Breast epithelium (tissue), 3 donors: ENCODE measurements at regions not wholly inside any gene's neighbourhood (a gene's known extent, or its start where the extent isn't known, plus 50 kb on each side); places are given as distances from the start of the nearest gene placed in this dataset.
"Not testable (repeated sequence)": the region's sequence is repeated elsewhere in the genome, so short reads cannot be mapped to it uniquely, and the experiment has no call there.

Experiments used
- POLR2A ChIP-seq: fragments of 450-650 bp; IDR thresholded peaks from one replicate; pipeline ENCODE4 v1.6.1; 2016; ENCODE audit warnings: antibody characterized with exemption, mild to moderate bottlenecking, moderate library complexity
- POLR2AphosphoS5 ChIP-seq, 3 donors: sonication (generic); formaldehyde crosslinking; IDR thresholded peaks; one replicate each; pipeline ENCODE4 v1.6.1; 2017; ENCODE audit warnings: antibody characterized with exemption in 3 of 3
- TF ChIP-seq, protein P1 (sequence below), 3 donors: fragments of 450-650 bp; IDR thresholded peaks; one replicate each; pipeline ENCODE4 v1.5.1; 2016 to 2017; ENCODE audit warnings: antibody characterized with exemption in 3 of 3, mild to moderate bottlenecking in 3 of 3, moderate library complexity in 3 of 3

DNA sequence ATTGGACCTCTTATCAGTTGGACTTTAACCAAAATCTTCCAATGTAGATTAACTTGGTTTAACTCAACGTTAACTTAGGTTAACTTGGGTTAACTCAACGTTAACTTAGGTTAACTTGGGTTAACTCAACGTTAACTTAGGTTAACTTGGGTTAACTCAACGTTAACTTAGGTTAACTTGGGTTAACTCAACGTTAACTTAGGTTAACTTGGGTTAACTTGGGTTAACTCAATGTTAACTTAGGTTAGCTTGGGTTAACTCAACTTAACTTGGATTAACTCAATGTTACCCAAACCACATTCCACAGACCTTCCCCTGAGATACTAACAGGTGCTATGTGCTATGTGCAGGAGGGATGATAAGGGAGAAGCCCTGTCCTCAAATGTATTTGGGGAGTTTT, 306.9 kb upstream of the IL12A start:
- TF ChIP-seq, protein P1, sequence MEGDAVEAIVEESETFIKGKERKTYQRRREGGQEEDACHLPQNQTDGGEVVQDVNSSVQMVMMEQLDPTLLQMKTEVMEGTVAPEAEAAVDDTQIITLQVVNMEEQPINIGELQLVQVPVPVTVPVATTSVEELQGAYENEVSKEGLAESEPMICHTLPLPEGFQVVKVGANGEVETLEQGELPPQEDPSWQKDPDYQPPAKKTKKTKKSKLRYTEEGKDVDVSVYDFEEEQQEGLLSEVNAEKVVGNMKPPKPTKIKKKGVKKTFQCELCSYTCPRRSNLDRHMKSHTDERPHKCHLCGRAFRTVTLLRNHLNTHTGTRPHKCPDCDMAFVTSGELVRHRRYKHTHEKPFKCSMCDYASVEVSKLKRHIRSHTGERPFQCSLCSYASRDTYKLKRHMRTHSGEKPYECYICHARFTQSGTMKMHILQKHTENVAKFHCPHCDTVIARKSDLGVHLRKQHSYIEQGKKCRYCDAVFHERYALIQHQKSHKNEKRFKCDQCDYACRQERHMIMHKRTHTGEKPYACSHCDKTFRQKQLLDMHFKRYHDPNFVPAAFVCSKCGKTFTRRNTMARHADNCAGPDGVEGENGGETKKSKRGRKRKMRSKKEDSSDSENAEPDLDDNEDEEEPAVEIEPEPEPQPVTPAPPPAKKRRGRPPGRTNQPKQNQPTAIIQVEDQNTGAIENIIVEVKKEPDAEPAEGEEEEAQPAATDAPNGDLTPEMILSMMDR (IDR thresholded peaks at IDR 0.05), result not testable (repeated sequence)
- not testable (repeated sequence) for TF ChIP-seq POLR2A; POLR2AphosphoS5 (IDR thresholded peaks at IDR 0.05)
